ENCODE measurements at regions not wholly inside any gene's neighbourhood (a gene's known extent, or its start where the extent isn't known, plus 50 kb on each side); places are given as distances from the start of the nearest gene placed in this dataset.

- ChIA-PET CTCF (no interaction called here), POLR2A (ENCODE audit: low non-redundant PET) (no interaction called here)
- no peak for DNase-seq (ENCODE audit: low spot score)
- H3K27me3 ChIP-seq (replicated peaks; ENCODE audit: insufficient read depth, low read depth, low read length, poor library complexity) = no peaks in the 10 kb centered on the region
- intact Hi-C loops (cut with micrococcal nuclease; ENCODE audit: unreplicated experiment) = no loop called here
- H3K4me3 ChIP-seq (ENCODE audit: low read depth, low read length, poor library complexity, severe bottlenecking) = no peak overlapping the region
- H3K36me3 ChIP-seq (ENCODE audit: insufficient read depth, low read length, poor library complexity, severe bottlenecking) = no peaks in the 10 kb centered on the region
- H3K27ac ChIP-seq (ENCODE audit: low read depth, low read length, poor library complexity, severe bottlenecking) = no peak overlapping the region
- no peaks in the 10 kb centered on the region for H3K4me1 ChIP-seq (ENCODE audit: insufficient read depth, low read length, poor library complexity, severe bottlenecking)
- TF ChIP-seq, protein P1, sequence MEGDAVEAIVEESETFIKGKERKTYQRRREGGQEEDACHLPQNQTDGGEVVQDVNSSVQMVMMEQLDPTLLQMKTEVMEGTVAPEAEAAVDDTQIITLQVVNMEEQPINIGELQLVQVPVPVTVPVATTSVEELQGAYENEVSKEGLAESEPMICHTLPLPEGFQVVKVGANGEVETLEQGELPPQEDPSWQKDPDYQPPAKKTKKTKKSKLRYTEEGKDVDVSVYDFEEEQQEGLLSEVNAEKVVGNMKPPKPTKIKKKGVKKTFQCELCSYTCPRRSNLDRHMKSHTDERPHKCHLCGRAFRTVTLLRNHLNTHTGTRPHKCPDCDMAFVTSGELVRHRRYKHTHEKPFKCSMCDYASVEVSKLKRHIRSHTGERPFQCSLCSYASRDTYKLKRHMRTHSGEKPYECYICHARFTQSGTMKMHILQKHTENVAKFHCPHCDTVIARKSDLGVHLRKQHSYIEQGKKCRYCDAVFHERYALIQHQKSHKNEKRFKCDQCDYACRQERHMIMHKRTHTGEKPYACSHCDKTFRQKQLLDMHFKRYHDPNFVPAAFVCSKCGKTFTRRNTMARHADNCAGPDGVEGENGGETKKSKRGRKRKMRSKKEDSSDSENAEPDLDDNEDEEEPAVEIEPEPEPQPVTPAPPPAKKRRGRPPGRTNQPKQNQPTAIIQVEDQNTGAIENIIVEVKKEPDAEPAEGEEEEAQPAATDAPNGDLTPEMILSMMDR (conservative IDR thresholded peaks at IDR 0.05; ENCODE audit: low read depth, low read length) = no peak
- TF ChIP-seq EZH2 (IDR thresholded peaks at IDR 0.05; ENCODE audit: borderline replicate concordance, low read depth, low read length, poor library complexity, severe bottlenecking) = no peak
- BruUV-seq (replicated peaks) = no TSS peak
- H3K9me3 ChIP-seq (ENCODE audit: low read depth, low read length, poor library complexity, severe bottlenecking) = no peaks in the 10 kb centered on the region
These were observed 134.3 kb upstream of the DCN start for GRCh38 chr12:91316907-91317269.

DNA sequence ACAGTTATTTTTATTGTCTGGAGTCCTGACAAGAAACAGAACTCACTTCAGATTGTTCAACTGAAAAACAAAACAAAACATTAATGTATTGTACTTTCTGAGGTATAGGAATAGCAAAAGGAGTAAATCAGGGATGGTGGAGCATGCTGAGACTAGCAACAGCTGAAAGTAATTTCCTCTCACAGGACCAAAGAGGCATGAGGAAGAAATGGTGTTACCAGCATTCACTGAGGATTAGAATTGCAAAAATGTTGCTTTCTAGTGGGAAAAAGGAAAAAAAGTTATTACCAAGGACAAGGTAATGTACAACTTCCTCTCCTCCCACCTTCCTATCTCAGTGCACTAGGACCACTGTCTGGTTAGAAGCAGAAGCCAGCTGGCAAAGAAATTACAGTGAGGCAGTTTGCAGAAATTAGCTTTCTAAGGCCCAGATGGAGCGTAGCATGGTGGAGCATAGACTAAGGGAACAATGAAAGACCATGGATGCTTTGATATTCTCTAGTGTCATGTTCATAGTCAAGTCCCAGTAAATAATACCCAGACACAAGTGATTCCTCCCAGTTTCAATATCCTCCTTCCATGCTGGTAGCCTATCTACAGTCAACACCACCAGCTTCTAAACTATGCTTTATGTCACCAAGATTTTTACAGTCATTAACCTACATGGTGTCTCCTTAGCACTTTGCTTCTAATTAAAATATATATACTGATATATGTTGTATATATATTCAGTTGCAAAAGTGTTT lies 133.7 kb upstream of the DCN start:
- H3K27ac ChIP-seq (ENCODE audit: low read depth, low read length, poor library complexity, severe bottlenecking) = no peak overlapping the region
- CTCF ChIA-PET = no interaction called here
- no peaks in the 10 kb centered on the region for H3K9me3 ChIP-seq (ENCODE audit: low read depth, low read length, poor library complexity, severe bottlenecking)
- no peak for DNase-seq (ENCODE audit: low spot score)
- H3K36me3 ChIP-seq (ENCODE audit: insufficient read depth, low read length, poor library complexity, severe bottlenecking) = no peaks in the 10 kb centered on the region
- TF ChIP-seq, protein P1 (conservative IDR thresholded peaks at IDR 0.05; ENCODE audit: low read depth, low read length) = no peak
- no peak for TF ChIP-seq EZH2 (IDR thresholded peaks at IDR 0.05; ENCODE audit: borderline replicate concordance, low read depth, low read length, poor library complexity, severe bottlenecking)
- BruUV-seq (replicated peaks) = no TSS peak
- H3K27me3 ChIP-seq (replicated peaks; ENCODE audit: insufficient read depth, low read depth, low read length, poor library complexity) = no peaks in the 10 kb centered on the region
- no peaks in the 10 kb centered on the region for H3K4me1 ChIP-seq (ENCODE audit: insufficient read depth, low read length, poor library complexity, severe bottlenecking)
- intact Hi-C loops (cut with micrococcal nuclease; ENCODE audit: unreplicated experiment) = no loop called here
- H3K4me3 ChIP-seq (ENCODE audit: low read depth, low read length, poor library complexity, severe bottlenecking) = no peak overlapping the region
- POLR2A ChIA-PET (ENCODE audit: low non-redundant PET) = no interaction called here

DNA sequence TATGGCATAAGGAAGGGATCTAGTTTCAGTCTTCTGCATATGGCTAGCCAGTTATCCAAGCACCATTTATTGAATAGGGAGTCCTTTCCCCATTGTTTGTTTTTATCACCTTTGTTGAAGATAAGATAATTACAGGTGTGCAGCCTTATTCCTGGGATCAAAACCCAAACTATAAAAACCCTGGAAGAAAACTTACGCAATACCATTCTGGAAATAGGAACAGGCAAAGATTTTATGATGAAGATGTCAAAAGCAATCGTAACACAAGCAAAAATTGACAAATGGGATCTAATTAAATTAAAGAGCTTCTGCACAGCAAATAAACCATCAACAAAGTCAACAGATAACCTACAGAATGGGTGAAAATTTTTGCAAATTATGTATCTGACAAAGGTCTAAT lies 128.5 kb upstream of the DCN start:
- TF ChIP-seq EZH2 (IDR thresholded peaks at IDR 0.05; ENCODE audit: borderline replicate concordance, low read depth, low read length, poor library complexity, severe bottlenecking) = no peak
- TF ChIP-seq, protein P1 (conservative IDR thresholded peaks at IDR 0.05; ENCODE audit: low read depth, low read length) = no peak

More for the DNA sequence above, 128.5 kb upstream of the DCN start:
- no peak for DNase-seq (ENCODE audit: low spot score)
- POLR2A ChIA-PET (ENCODE audit: low non-redundant PET) = no interaction called here
- H3K4me1 ChIP-seq (ENCODE audit: insufficient read depth, low read length, poor library complexity, severe bottlenecking) = no peaks in the 10 kb centered on the region
- CTCF ChIA-PET = no interaction called here
- no peak overlapping the region for H3K4me3 ChIP-seq (ENCODE audit: low read depth, low read length, poor library complexity, severe bottlenecking)
- BruUV-seq (replicated peaks) = no TSS peak
- H3K9me3 ChIP-seq (ENCODE audit: low read depth, low read length, poor library complexity, severe bottlenecking) = no peaks in the 10 kb centered on the region
- no peak overlapping the region for H3K27ac ChIP-seq (ENCODE audit: low read depth, low read length, poor library complexity, severe bottlenecking)
- H3K36me3 ChIP-seq (ENCODE audit: insufficient read depth, low read length, poor library complexity, severe bottlenecking) = no peaks in the 10 kb centered on the region
- intact Hi-C loops (cut with micrococcal nuclease; ENCODE audit: unreplicated experiment) = no loop called here
- no peaks in the 10 kb centered on the region for H3K27me3 ChIP-seq (replicated peaks; ENCODE audit: insufficient read depth, low read depth, low read length, poor library complexity)

Data from A673 (cell line).